Activated CD4-positive, CD25-positive, alpha-beta regulatory T cell treated with anti-CD3 and anti-CD28 coated beads, Interleukin-2, amount 50 U/mL, for 16 hours (primary cell): ENCODE measurements at regions not wholly inside any gene's neighbourhood (a gene's known extent, or its start where the extent isn't known, plus 50 kb on each side); places are given as distances from the start of the nearest gene placed in this dataset.

Source experiments
- DNase-seq: peaks from one replicate; pipeline ENCODE4 v3.0.0-alpha.2; 2020; ENCODE audit warnings: low read depth, low spot score

- no peak for DNase-seq
Measured at GRCh38 chr13:74966814-74967424, 515.0 kb downstream of the TBC1D4 start.

DNA sequence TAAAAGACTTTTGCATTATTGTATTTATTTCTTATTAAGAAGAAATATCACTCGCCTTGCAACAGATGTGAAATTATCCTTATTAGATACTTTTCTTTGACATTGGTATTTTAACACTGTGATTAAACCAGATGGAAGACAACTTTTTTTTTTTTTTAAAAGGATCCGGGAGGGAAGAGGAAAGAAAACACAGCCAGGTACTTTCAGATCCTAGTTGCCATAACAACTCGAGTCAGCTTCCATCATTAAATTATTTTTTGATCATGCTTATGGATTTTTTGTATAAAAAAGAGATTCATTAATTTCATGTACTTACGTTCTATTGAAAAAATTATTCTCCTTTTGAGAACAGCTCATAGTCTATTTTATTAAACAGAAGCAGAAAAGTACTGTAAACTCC is 515.7 kb downstream of the TBC1D4 start:
- no peak for DNase-seq

DNA sequence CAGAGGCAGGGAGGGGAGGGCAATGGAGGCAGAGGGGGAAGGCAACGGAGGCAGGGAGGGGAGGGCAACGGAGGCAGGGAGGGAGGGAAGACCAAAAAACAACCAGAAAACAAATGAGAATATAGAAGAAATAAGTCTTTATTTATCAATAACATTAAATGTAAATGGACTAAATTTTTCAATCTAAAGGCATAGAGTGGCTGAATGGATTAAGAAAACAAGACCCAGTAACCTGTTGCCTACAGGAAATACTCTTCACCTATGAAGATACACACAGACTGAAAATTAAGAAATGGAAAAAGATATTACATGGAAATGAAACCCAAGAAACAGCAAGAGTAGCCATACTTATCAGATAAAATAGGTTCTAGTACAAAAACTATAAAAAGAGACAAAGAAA is 536.3 kb downstream of the TBC1D4 start:
- no peak for DNase-seq

DNA sequence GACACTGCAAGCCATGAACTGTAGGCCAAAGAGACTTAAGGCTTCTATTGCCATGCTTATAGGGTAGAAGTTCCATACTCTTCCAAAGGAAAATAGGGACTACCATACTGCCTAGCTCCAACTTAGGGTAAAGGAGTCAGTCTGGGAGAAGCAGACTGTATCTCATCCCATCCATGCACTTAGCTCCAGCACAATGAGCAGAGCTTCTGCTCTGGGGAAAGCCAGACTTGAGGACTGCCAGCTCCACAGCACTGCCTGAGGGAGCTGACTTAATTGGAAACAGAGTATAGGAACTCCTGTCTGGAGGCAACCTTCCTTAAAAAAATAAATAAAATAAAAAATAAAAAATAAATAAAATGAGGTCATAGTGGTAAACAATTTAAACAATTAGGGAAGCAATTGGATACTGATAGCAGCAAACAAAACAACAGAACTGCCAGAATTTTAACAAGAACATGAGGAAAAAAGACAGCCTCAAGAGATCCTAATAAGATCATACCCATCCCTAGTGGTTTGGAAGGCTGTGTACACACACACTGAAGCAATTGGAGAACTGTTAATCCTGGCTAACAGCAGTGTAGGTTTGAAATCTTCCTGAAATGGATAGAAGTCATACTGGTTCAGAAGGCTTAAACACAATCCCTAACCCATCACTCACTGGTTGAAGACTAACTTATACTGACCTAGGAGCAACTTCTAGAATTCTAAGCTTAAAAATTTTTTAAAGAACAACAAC is 550.1 kb downstream of the TBC1D4 start:
- no peak for DNase-seq

DNA sequence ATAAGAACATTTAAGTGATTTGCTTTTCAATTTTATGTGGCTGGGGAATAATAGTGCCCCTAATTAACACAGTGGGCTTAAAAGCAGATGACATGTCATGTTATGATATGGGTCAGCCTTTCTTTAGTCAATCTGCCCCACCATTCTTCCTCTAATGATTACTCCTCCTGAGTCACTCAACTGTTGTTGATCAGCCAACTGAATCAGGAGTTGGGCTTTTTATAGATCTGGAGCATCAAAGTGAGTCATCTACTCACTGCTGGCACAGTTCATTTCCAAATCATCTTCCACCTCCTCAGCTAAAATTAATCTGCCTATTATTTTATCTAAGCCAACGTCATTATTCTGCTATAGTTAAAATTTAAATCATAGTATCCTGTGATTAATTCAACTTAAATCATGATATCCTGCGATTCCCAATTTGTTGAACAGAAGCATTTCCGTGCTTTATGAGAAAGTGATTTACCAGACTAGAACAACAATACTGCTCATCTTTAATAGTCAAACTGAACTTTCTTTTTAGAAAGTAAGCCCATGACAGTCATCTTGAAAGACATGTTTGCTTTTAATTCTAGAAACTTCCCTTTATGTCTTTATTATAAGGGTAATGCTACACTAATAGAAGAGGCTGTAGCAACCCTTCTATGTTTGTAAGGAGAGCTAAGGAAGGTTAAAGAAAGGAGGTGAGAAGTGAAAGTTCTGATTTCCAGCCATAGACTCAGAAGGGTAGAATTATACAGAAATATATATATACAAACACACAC is 551.4 kb downstream of the TBC1D4 start:
- no peak for DNase-seq

DNA sequence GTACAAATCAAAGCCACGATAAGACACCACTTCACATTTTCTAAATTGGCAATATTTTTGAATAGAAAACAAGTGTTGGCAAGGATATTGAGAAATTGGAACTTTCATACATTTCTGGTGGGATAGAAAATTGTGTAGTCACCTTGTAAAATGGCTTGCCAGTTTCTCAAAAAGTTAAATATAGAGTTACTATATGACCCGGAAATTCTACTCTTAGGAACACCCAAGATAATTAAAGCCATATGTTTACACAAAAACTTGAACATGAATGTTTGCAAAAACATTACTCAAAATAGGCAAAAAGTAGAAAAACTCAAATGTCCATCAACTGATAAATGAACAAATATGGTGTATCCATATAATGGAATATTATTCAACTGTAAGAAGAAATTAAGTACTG is 552.5 kb downstream of the TBC1D4 start:
- no peak for DNase-seq

DNA sequence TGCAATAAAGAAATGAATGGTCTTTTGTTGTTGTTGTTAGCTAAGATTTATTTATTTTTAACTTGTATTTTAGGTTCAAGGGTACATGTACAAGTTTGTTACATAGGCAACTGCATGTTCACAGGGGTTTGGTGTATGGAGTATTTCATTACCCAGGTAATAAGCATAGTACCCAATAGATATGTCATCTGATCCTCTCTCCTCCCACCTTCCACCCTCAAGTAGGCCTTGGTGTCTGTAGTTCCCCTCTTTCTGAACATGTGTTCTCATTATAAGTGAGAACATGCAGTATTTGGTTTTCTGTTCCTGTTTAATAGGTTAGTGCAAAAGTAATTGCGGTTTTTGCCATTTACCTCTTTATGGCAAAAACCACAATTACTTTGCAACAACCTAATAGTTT is 554.1 kb downstream of the TBC1D4 start:
- no peak for DNase-seq

DNA sequence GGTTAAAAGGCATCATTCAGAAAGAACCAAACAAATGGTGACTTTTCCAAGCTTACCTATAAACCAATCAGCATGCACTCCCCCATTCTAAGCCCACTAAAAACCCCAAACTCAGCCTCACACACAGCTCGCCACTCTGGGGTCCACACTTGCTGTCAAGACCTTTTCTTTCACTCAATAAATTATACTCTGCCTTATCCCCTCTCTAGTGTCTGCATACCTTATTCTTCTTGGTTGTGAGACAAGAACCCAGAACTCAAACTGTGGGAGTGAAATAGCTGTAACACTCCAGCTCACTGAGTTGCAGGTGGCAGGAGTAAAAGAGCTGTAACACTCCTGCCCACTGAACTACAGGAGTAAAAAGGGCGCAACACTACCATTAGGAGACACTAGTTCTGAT is 559.0 kb downstream of the TBC1D4 start:
- DNase-seq: no peak

DNA sequence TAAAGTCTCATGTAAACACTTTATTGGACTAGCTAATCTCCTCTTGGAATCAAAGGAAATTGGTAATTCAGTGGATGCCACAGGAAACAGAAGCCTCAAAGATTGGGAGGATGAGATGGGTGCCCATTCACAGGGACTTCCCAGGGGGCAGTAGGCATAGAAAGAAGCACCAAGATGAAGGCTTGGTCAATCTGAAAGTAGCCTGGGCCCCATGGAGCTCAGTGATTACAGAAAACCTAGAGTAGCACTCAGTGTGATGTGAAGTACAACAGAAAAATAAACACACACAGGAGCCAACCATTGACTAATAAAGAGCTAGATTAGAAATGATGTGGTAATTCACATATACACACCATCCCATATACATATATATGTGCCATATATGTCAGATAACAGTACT is 560.6 kb downstream of the TBC1D4 start:
- DNase-seq: no peak

DNA sequence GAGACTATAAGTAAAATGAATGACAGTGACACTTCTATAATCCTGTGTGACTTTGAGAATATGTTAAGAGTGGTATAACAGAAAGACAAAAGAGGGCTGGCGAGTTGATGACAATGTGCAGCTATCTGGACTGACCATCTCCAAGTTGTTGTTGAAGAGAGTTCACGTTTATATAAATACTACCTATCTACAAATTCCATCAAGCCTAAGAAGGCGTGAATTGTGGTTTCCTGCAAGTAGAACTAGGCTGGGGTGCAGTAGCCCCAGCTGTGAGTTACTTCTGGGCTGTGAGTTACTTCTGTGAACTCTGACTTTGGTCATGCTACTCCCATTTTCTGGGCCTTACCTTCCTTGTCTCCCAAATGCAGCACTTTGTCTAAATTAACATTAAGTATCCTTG is 561.0 kb downstream of the TBC1D4 start:
- no peak for DNase-seq

DNA sequence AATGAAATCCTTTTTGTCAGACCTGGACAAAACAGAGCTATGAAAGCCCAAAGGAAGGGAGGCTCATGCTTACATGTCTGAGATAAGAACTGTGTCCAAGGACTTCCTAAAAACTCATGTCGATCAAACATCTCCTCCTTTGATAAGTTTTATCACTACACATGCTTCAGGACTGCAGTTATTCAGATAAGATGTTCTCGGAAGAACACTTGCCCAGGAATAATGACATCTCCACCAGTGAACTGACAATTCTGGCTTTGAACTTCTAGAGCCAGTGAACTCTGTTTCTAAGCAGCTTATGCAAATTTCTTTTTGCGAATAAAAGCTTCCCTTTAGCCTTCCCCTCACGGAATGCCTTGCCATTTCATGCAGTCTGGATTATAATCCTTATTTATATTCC is 561.6 kb downstream of the TBC1D4 start:
- DNase-seq: no peak

GRCh38 chr13:74919914-74920313 is 562.1 kb downstream of the TBC1D4 start:
- no peak for DNase-seq

DNA sequence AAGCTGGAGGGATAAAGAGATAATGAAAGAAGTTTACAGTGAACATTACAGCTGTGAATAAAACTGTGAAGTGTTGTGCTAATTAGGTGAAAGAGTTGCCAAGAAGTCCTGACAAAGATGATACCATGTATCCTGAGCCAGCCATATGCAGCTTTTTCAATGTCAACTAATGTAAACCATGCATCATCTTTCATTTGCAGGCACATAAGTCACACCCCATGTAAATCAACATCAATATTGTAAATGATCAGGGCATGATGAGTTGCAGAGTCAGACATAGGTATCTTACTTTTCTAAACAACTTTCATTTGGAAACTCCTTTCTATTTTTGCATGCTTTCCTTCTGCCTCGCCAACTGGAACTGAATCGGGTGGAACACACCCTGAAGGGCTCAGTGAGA is 569.1 kb downstream of the TBC1D4 start:
- DNase-seq: no peak

DNA sequence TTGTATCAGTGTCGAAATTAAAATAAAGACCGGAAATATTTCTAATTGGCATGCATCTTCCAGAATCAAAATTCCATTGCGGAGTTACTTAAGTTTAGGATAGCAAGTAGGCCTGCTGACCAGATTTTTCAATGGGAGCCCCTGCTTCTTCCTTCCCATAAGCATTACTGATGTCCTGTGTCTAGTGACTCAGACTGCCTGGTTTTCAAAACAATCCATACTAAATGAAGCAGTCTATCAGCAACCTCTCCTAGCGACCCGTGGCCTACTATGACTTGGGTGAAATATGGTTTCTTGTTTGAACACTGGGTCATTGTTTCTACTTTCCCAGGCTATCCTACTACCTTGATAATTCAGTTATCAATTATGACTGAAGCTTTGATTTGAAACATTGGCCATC is 571.6 kb downstream of the TBC1D4 start:
- DNase-seq: no peak

DNA sequence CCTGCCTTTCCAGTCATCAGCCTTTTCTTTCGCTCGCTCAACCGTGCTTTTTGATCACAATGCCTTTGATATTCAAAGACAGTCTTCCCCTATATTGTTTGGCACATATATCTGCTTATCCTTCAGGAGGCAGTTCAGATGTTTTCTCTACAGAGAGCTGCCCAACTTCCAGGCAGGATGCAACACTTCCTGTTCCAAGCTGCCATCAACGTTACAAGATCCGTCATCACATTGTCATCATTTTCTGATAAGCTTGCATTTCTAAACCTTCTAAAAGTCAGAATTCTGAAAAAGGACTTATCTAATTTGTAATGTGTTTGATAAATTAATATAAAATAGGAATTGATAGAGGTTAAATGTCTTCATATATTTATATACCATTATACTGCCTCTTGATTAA is 574.2 kb downstream of the TBC1D4 start:
- DNase-seq: no peak

GRCh38 chr13:74904556-74904955 is 577.4 kb downstream of the TBC1D4 start:
- DNase-seq: no peak

DNA sequence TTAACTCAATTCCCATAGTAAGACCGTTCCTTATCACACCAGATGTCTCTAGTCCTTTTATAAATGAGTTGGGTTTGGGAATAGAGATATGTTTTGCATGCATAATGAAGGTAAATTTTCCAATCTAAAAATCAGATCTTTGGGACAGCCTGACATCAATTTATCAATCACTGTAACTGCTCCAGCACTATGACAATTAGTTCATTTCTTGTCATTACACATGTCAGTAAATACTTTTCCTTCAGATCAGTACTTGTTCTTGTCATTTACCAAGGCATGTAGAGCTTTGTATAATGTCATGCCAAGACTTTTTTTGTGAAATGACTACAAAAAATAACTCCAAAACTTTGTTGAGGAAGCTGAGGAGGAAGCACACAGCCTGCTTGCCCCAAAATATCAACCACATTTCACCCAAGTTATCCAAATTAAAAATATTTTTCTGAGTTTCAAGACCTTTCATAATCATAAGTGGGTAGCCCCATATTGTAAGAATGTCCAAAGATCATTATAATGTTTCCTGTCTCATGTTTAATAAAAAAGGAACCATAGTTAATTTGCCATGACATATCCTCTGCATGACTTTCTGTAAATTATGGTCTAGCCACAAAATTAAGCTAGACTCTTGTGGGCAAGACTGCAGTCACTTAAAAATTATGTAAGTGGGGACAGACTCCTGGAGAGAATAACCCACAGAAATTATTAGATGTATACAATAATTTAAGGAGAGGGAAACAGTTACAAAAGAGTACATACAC is 586.8 kb downstream of the TBC1D4 start:
- no peak for DNase-seq

GRCh38 chr13:74892096-74892495 is 589.9 kb downstream of the TBC1D4 start:
- DNase-seq: no peak

DNA sequence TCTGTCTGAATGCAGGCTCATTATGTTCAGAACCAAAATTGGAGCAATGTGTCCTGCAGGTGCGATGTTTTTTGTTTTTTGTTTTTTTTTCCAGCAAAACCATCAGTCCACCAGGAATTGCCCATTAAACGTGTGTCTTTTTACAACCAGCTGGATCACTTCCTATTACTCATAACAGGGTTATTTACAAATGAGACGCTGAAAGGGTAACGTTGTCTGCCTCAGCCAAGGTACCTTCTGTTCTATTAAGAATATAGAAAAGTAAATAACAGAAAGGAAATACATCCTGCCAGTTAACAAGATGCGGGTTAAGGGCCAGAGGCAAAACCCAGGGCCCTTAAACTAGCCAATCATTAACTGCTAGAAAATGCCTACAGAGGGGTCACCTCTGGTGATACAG is 590.4 kb downstream of the TBC1D4 start:
- no peak for DNase-seq

DNA sequence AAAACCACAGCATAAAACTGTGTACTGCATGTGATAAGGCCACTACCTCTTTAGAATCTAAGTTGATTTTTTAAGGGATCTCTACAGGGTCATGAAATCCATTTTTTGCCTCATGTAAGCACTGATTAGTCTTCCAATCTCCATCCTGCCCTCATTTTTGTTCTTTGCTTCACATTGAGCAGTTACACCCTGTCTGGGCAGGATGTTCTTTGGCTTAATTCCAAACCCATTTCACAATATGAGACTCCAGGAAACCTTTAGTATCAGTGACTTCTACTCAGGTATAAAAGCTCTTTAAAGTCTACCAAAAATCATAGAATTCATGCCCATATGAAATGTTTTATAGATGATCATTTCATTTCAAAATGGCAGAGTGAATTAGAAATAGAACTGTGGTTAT is 592.6 kb downstream of the TBC1D4 start:
- no peak for DNase-seq

- no peak for DNase-seq
Measured at GRCh38 chr13:74886502-74886901, 595.5 kb downstream of the TBC1D4 start.

- no peak for DNase-seq
Measured at GRCh38 chr13:74883834-74884233, 598.1 kb downstream of the TBC1D4 start.
